ENCODE measurements at regions not wholly inside any gene's neighbourhood (a gene's known extent, or its start where the extent isn't known, plus 50 kb on each side); places are given as distances from the start of the nearest gene placed in this dataset.

DNA sequence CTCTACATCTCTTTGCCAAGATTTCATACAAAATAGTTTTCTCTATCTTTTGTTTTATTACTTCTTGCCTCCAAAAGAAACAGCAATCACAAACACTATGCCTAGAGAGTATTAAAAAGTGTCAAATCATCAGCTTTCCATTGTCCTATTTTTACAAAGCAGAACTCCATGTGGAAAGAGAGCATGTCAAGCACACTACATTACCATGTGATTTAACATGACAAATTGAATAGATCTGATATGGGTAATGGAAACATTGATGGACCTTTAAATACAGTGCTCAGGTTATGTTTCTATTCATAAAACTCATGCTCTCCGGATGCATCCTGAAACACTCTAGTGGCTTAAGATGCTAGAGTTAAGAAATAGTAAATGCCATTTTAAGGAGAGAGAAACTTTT is 791.4 kb upstream of the CTNND2 start:
- peaks cover 3% of the 10 kb centered on the region for H3K79me1 ChIP-seq (ENCODE audit: low read length)
- H3K4me1 ChIP-seq (ENCODE audit: control insufficient read depth in 1 of 2, insufficient read depth in 2 of 2, low read length in 2 of 2): no peaks in the 10 kb centered on the region
- no peak overlapping the region for H3K18ac ChIP-seq (ENCODE audit: low read length)
- no peaks in the 10 kb centered on the region for H3K79me2 ChIP-seq (ENCODE audit: control insufficient read depth, insufficient read depth, low read length, poor library complexity)
- H2BK5ac ChIP-seq (ENCODE audit: low read depth, low read length, poor library complexity): no peak overlapping the region
- H3K4ac ChIP-seq (ENCODE audit: low read depth, low read length): no peak overlapping the region
- H3K4me3 ChIP-seq (ENCODE audit: low read depth, low read length): no peak overlapping the region
- no peak overlapping the region for H3K23ac ChIP-seq (ENCODE audit: low read length)
- no peak overlapping the region for H3K14ac ChIP-seq (ENCODE audit: low read length)
- H2BK12ac ChIP-seq (ENCODE audit: low read length): no peak overlapping the region
- H4K8ac ChIP-seq (ENCODE audit: low read depth, low read length): no peak overlapping the region
- WGBS (ENCODE audit: extremely low coverage, insufficient coverage, insufficient read length): no CpG with 5 or more reads among the region's 1 CpG
- H2AFZ ChIP-seq (ENCODE audit: insufficient read depth, low read length, poor library complexity): no peak overlapping the region
- no peaks in the 10 kb centered on the region for H3K27me3 ChIP-seq (ENCODE audit: insufficient read depth, low read length)
- no peaks in the 10 kb centered on the region for H3K36me3 ChIP-seq (ENCODE audit: control insufficient read depth in 1 of 2, insufficient read depth in 2 of 2, low read length in 2 of 2)
- no peak overlapping the region for H4K12ac ChIP-seq (ENCODE audit: low read depth, low read length)
- DNase-seq: no peak
- H3K4me2 ChIP-seq (ENCODE audit: low read length): no peak overlapping the region
- H3K9ac ChIP-seq (ENCODE audit: low read length): no peak overlapping the region
- no peak overlapping the region for H2BK120ac ChIP-seq (ENCODE audit: insufficient read depth, low read length, poor library complexity)
- no peak overlapping the region for H3K27ac ChIP-seq (ENCODE audit: low read depth, low read length)
- no peak overlapping the region for H4K91ac ChIP-seq (ENCODE audit: low read depth, low read length)
- no peaks in the 10 kb centered on the region for H3K9me3 ChIP-seq (ENCODE audit: insufficient read depth, low read depth, low read length)
- no peak overlapping the region for H2AK5ac ChIP-seq (ENCODE audit: low read length)

DNA sequence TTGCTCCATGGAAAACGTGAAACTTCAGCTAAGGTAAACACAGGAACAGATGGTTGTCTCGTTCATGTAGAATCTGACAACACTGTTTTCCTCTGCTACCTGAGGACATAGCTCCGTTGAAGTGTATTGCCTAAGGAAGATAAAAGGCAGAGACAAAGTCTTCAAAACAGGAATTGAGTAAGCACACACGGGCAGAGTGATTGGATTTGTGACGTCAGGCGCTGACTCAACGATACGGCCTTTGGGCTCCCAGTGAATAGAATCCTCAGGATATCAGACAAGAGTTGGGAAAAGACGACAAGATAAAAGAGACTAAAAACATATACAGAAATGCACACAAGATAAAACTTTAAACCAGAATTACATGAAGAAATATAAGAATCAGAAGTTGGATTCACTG is 787.1 kb upstream of the CTNND2 start:
- Histone ChIP-seq H3K9ac (ENCODE audit: low read length) (no peak overlapping the region), H3K4ac (ENCODE audit: low read depth, low read length) (no peak overlapping the region), H3K79me2 (ENCODE audit: control insufficient read depth, insufficient read depth, low read length, poor library complexity) (no peaks in the 10 kb centered on the region), H3K79me1 (ENCODE audit: low read length) (peaks cover 3% of the 10 kb centered on the region), H3K18ac (ENCODE audit: low read length) (no peak overlapping the region), H3K14ac (ENCODE audit: low read length) (no peak overlapping the region), H3K27me3 (ENCODE audit: insufficient read depth, low read length) (no peaks in the 10 kb centered on the region), H2BK12ac (ENCODE audit: low read length) (no peak overlapping the region), H3K4me3 (ENCODE audit: low read depth, low read length) (no peak overlapping the region), H3K4me2 (ENCODE audit: low read length) (peak overlapping the region; percentile 18), H3K9me3 (ENCODE audit: insufficient read depth, low read depth, low read length) (no peaks in the 10 kb centered on the region), H2BK120ac (ENCODE audit: insufficient read depth, low read length, poor library complexity) (no peak overlapping the region), H3K36me3 (ENCODE audit: control insufficient read depth in 1 of 2, insufficient read depth in 2 of 2, low read length in 2 of 2) (no peaks in the 10 kb centered on the region), H4K12ac (ENCODE audit: low read depth, low read length) (no peak overlapping the region), H3K23ac (ENCODE audit: low read length) (no peak overlapping the region), H2BK5ac (ENCODE audit: low read depth, low read length, poor library complexity) (no peak overlapping the region), H4K91ac (ENCODE audit: low read depth, low read length) (no peak overlapping the region), H2AK5ac (ENCODE audit: low read length) (no peak overlapping the region), H4K8ac (ENCODE audit: low read depth, low read length) (peak overlapping the region; percentile 29), H3K4me1 (ENCODE audit: control insufficient read depth in 1 of 2, insufficient read depth in 2 of 2, low read length in 2 of 2) (no peaks in the 10 kb centered on the region), H2AFZ (ENCODE audit: insufficient read depth, low read length, poor library complexity) (no peak overlapping the region), H3K27ac (ENCODE audit: low read depth, low read length) (peak overlapping the region; percentile 50)
- WGBS (ENCODE audit: extremely low coverage, insufficient coverage, insufficient read length): no CpG with 5 or more reads among the region's 9 CpGs
- peak; percentile 61 to 79 for DNase-seq

DNA sequence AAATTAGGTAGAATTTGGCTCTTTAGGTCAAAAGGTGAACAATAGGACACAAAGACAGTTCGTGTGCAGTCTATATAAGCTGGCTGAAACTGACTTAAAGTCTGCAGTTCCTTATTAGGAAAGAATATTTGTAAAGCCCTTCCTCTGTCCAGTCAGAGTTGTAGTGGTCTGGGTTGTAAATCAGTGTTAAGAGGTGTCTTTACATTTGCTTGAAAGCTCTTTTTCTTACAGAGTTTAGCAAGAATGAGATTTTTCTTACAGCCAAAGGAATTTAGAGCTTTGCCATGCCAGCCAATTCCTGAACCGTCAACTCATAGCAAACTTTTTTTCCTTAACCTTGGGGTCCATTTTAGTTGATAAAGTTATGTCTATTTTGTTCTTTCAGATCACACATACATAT is 786.1 kb upstream of the CTNND2 start:
- H2BK5ac ChIP-seq (ENCODE audit: low read depth, low read length, poor library complexity): no peak overlapping the region
- no CpG with 5 or more reads among the region's 2 CpGs for WGBS (ENCODE audit: extremely low coverage, insufficient coverage, insufficient read length)
- H3K36me3 ChIP-seq (ENCODE audit: control insufficient read depth in 1 of 2, insufficient read depth in 2 of 2, low read length in 2 of 2): no peaks in the 10 kb centered on the region
- H3K4me2 ChIP-seq (ENCODE audit: low read length): no peak overlapping the region
- no peaks in the 10 kb centered on the region for H3K79me2 ChIP-seq (ENCODE audit: control insufficient read depth, insufficient read depth, low read length, poor library complexity)
- H3K18ac ChIP-seq (ENCODE audit: low read length): no peak overlapping the region
- no peak overlapping the region for H3K14ac ChIP-seq (ENCODE audit: low read length)
- H3K27ac ChIP-seq (ENCODE audit: low read depth, low read length): peak overlapping the region; percentile 21
- H3K9me3 ChIP-seq (ENCODE audit: insufficient read depth, low read depth, low read length): no peaks in the 10 kb centered on the region
- H2BK12ac ChIP-seq (ENCODE audit: low read length): no peak overlapping the region
- no peak overlapping the region for H2AFZ ChIP-seq (ENCODE audit: insufficient read depth, low read length, poor library complexity)
- no peak overlapping the region for H4K12ac ChIP-seq (ENCODE audit: low read depth, low read length)
- H3K27me3 ChIP-seq (ENCODE audit: insufficient read depth, low read length): no peaks in the 10 kb centered on the region
- H3K4ac ChIP-seq (ENCODE audit: low read depth, low read length): no peak overlapping the region
- DNase-seq: no peak
- H3K79me1 ChIP-seq (ENCODE audit: low read length): peaks cover 3% of the 10 kb centered on the region
- no peak overlapping the region for H2AK5ac ChIP-seq (ENCODE audit: low read length)
- no peaks in the 10 kb centered on the region for H3K4me1 ChIP-seq (ENCODE audit: control insufficient read depth in 1 of 2, insufficient read depth in 2 of 2, low read length in 2 of 2)
- no peak overlapping the region for H2BK120ac ChIP-seq (ENCODE audit: insufficient read depth, low read length, poor library complexity)
- no peak overlapping the region for H4K8ac ChIP-seq (ENCODE audit: low read depth, low read length)
- H3K23ac ChIP-seq (ENCODE audit: low read length): no peak overlapping the region
- no peak overlapping the region for H3K9ac ChIP-seq (ENCODE audit: low read length)
- H3K4me3 ChIP-seq (ENCODE audit: low read depth, low read length): no peak overlapping the region
- no peak overlapping the region for H4K91ac ChIP-seq (ENCODE audit: low read depth, low read length)

DNA sequence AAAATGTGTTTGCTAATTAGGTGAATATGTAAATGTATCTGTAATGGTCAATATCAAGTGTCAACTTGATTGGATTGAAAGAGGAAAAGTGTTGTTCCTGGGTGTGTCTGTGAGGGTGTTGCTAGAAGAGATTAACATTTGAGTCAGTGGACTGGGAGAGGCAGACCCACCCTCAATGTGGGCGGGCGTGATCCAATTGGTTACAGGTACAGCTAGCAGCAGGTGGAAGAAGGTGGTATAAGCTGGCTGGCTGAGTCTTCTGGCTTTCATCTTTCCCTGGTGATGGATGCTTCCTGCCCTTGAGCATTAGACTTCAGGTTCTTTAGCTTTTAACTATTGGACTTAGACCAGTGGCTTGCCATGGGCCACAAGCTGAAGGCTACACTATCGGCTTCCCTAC is 779.0 kb upstream of the CTNND2 start:
- no peak for DNase-seq
- Histone ChIP-seq H3K36me3 (ENCODE audit: control insufficient read depth in 1 of 2, insufficient read depth in 2 of 2, low read length in 2 of 2) (no peaks in the 10 kb centered on the region), H2BK120ac (ENCODE audit: insufficient read depth, low read length, poor library complexity) (no peak overlapping the region), H2AFZ (ENCODE audit: insufficient read depth, low read length, poor library complexity) (no peak overlapping the region), H3K9ac (ENCODE audit: low read length) (no peak overlapping the region), H3K27me3 (ENCODE audit: insufficient read depth, low read length) (no peaks in the 10 kb centered on the region), H2BK12ac (ENCODE audit: low read length) (no peak overlapping the region), H4K8ac (ENCODE audit: low read depth, low read length) (no peak overlapping the region), H4K12ac (ENCODE audit: low read depth, low read length) (no peak overlapping the region), H3K4me2 (ENCODE audit: low read length) (no peak overlapping the region), H3K18ac (ENCODE audit: low read length) (no peak overlapping the region), H3K79me1 (ENCODE audit: low read length) (no peaks in the 10 kb centered on the region), H3K4me3 (ENCODE audit: low read depth, low read length) (no peak overlapping the region), H3K79me2 (ENCODE audit: control insufficient read depth, insufficient read depth, low read length, poor library complexity) (no peaks in the 10 kb centered on the region), H3K9me3 (ENCODE audit: insufficient read depth, low read depth, low read length) (no peaks in the 10 kb centered on the region), H3K27ac (ENCODE audit: low read depth, low read length) (no peak overlapping the region), H3K14ac (ENCODE audit: low read length) (no peak overlapping the region), H2BK5ac (ENCODE audit: low read depth, low read length, poor library complexity) (no peak overlapping the region), H3K4ac (ENCODE audit: low read depth, low read length) (no peak overlapping the region), H2AK5ac (ENCODE audit: low read length) (no peak overlapping the region), H4K91ac (ENCODE audit: low read depth, low read length) (no peak overlapping the region), H3K4me1 (ENCODE audit: control insufficient read depth in 1 of 2, insufficient read depth in 2 of 2, low read length in 2 of 2) (no peaks in the 10 kb centered on the region), H3K23ac (ENCODE audit: low read length) (no peak overlapping the region)
- no CpG with 5 or more reads among the region's 3 CpGs for WGBS (ENCODE audit: extremely low coverage, insufficient coverage, insufficient read length)

All from trophoblast cell (in vitro differentiated cells and primary cell).